ENCODE measurements at regions not wholly inside any gene's neighbourhood (a gene's known extent, or its start where the extent isn't known, plus 50 kb on each side); places are given as distances from the start of the nearest gene placed in this dataset.

GRCh38 chr18:2002604-2003003 lies 568.7 kb downstream of the METTL4 start:
- Histone ChIP-seq H3K27me3 (ENCODE audit: insufficient read depth, low read length) (no peaks in the 10 kb centered on the region), H3K9me2 (ENCODE audit: insufficient read depth) (no peaks in the 10 kb centered on the region), H3K4me1 (ENCODE audit: control insufficient read depth in 1 of 2, insufficient read depth in 2 of 2, low read length in 2 of 2) (no peaks in the 10 kb centered on the region), H3K9ac (ENCODE audit: low read length) (no peak overlapping the region), H3K4me2 (ENCODE audit: low read length) (no peak overlapping the region), H4K20me1 (ENCODE audit: insufficient read depth) (no peaks in the 10 kb centered on the region), H3K36me3 (ENCODE audit: control insufficient read depth in 1 of 2, insufficient read depth in 2 of 2, low read length in 2 of 2) (no peaks in the 10 kb centered on the region), H2AFZ (ENCODE audit: low read depth, low read length, poor library complexity, severe bottlenecking) (no peak overlapping the region), H3K79me2 (ENCODE audit: insufficient read depth, low read length) (no peaks in the 10 kb centered on the region), H3K9me3 (ENCODE audit: control insufficient read depth in 1 of 2, insufficient read depth in 1 of 2, low read depth in 1 of 2, low read length in 2 of 2) (no peaks in the 10 kb centered on the region), H3K4me3 (replicated peaks in 1 of 2; ENCODE audit: low read depth in 1 of 2, low read length in 2 of 2) (no peak overlapping the region), H3K27ac (ENCODE audit: low read depth, low read length) (no peak overlapping the region)
- TF ChIP-seq RAD21 (IDR thresholded peaks at IDR 0.05; ENCODE audit: low read depth) (no peak), YY1 (IDR thresholded peaks at IDR 0.05; ENCODE audit: extremely low read depth, insufficient replicate concordance, low read depth, low read length) (no peak), EZH2 (IDR thresholded peaks at IDR 0.05) (no peak), ELF1 (IDR thresholded peaks at IDR 0.05; ENCODE audit: borderline replicate concordance, low read depth) (no peak), SIN3A (IDR thresholded peaks at IDR 0.05; ENCODE audit: low read depth) (no peak), ZNF274 (IDR thresholded peaks at IDR 0.05; ENCODE audit: low read depth, low read length) (no peak), CTCF (IDR thresholded peaks at IDR 0.05 in 2 of 3, conservative IDR thresholded peaks at IDR 0.05 in 1 of 3; ENCODE audit: borderline replicate concordance in 1 of 3, insufficient read depth in 1 of 3, low read depth in 2 of 3, low read length in 2 of 3) (no peak), FOSL1 (IDR thresholded peaks at IDR 0.05; ENCODE audit: low read depth) (no peak), MAX (IDR thresholded peaks at IDR 0.05) (no peak), ZFX (IDR thresholded peaks at IDR 0.05) (no peak), CBX3 (IDR thresholded peaks at IDR 0.05; ENCODE audit: low read depth) (no peak), CEBPB (IDR thresholded peaks at IDR 0.05; ENCODE audit: low read depth) (no peak), POLR2A (IDR thresholded peaks at IDR 0.05; ENCODE audit: borderline replicate concordance, extremely low read depth, insufficient read depth, insufficient read length) (no peak), POLR2AphosphoS5 (IDR thresholded peaks at IDR 0.05; ENCODE audit: low read depth, low read length) (no peak), SRF (IDR thresholded peaks at IDR 0.05; ENCODE audit: low read depth) (no peak), TCF7L2 (IDR thresholded peaks at IDR 0.05; ENCODE audit: borderline replicate concordance, extremely low read depth, insufficient read depth, insufficient read length) (no peak)
- TF ChIP-seq, protein P1, sequence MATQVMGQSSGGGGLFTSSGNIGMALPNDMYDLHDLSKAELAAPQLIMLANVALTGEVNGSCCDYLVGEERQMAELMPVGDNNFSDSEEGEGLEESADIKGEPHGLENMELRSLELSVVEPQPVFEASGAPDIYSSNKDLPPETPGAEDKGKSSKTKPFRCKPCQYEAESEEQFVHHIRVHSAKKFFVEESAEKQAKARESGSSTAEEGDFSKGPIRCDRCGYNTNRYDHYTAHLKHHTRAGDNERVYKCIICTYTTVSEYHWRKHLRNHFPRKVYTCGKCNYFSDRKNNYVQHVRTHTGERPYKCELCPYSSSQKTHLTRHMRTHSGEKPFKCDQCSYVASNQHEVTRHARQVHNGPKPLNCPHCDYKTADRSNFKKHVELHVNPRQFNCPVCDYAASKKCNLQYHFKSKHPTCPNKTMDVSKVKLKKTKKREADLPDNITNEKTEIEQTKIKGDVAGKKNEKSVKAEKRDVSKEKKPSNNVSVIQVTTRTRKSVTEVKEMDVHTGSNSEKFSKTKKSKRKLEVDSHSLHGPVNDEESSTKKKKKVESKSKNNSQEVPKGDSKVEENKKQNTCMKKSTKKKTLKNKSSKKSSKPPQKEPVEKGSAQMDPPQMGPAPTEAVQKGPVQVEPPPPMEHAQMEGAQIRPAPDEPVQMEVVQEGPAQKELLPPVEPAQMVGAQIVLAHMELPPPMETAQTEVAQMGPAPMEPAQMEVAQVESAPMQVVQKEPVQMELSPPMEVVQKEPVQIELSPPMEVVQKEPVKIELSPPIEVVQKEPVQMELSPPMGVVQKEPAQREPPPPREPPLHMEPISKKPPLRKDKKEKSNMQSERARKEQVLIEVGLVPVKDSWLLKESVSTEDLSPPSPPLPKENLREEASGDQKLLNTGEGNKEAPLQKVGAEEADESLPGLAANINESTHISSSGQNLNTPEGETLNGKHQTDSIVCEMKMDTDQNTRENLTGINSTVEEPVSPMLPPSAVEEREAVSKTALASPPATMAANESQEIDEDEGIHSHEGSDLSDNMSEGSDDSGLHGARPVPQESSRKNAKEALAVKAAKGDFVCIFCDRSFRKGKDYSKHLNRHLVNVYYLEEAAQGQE (IDR thresholded peaks at IDR 0.05; ENCODE audit: low read depth) = no peak
- no TSS peak for BruUV-seq (replicated peaks)
- POLR2A ChIA-PET = no interaction called here
- intact Hi-C loops (cut with micrococcal nuclease) = no loop called here
- CTCF ChIA-PET = no interaction called here
- DNase-seq (ENCODE audit: low read depth, low spot score) (no peak), ATAC-seq (no peak)
- RAD21 ChIA-PET (ENCODE audit: low non-redundant PET in 1 of 2, low total read pairs in 2 of 2, uncharacterized antibody in 2 of 2, unreplicated experiment in 2 of 2) = no interaction called here
